ENCODE measurements at regions not wholly inside any gene's neighbourhood (a gene's known extent, or its start where the extent isn't known, plus 50 kb on each side); places are given as distances from the start of the nearest gene placed in this dataset.
"Not testable (repeated sequence)": the region's sequence is repeated elsewhere in the genome, so short reads cannot be mapped to it uniquely, and the experiment has no call there.

DNA sequence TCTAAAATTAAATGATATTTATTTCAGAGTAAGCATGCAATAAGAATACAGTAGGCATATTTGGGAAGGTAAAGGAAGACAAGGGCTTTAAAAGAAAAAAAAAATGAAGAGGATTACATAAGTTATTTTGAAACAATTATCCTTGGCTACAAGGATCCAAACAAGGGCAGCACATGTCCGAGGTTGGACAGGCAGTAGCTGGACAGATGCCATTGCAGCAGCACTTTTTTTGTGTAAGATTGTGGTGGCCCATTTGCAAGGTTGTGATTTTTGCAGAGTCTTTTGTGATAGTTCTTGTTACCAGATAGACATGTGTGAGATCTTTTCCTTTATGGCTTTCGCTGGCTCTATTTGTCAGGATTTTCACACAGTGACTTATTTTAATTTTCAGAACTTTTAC lies 89.4 kb upstream of the COG2 start:
- Histone ChIP-seq H3K4me1 (ENCODE audit: insufficient read depth, low read length) (no peaks in the 10 kb centered on the region), H3K4me2 (ENCODE audit: low read length) (no peak overlapping the region), H3K36me3 (ENCODE audit: insufficient read depth, low read length) (no peaks in the 10 kb centered on the region), H2AFZ (ENCODE audit: low read depth, low read length) (no peak overlapping the region), H3K27ac (ENCODE audit: low read depth, low read length) (no peak overlapping the region), H3K79me2 (ENCODE audit: insufficient read depth, low read length) (no peaks in the 10 kb centered on the region), H3K4me3 (ENCODE audit: insufficient read depth, low read depth, low read length) (no peak overlapping the region), H4K20me1 (ENCODE audit: insufficient read depth, low read length) (no peaks in the 10 kb centered on the region), H3K9ac (ENCODE audit: low read length) (no peak overlapping the region), H3K27me3 (ENCODE audit: insufficient read depth, low read length) (peaks cover 24% of the 10 kb centered on the region), H3K9me3 (ENCODE audit: insufficient read depth, low read depth, low read length) (no peaks in the 10 kb centered on the region)
- FAIRE-seq (no peak), DNase-seq (ENCODE audit: low read depth) (no peak)
- Mint-ChIP-seq H3K27ac (ENCODE audit: unreplicated experiment) (no peak overlapping the region), H3K27me3 (ENCODE audit: low read depth, unreplicated experiment) (peaks cover 9% of the 10 kb centered on the region), H3K4me1 (ENCODE audit: low read depth, unreplicated experiment) (peaks cover 10% of the 10 kb centered on the region), H3K36me3 (ENCODE audit: low read depth, unreplicated experiment) (no peaks in the 10 kb centered on the region), H3K9me3 (ENCODE audit: unreplicated experiment) (peaks cover 3% of the 10 kb centered on the region), H3K4me3 (ENCODE audit: unreplicated experiment) (no peak overlapping the region)
- TF ChIP-seq, protein P1, sequence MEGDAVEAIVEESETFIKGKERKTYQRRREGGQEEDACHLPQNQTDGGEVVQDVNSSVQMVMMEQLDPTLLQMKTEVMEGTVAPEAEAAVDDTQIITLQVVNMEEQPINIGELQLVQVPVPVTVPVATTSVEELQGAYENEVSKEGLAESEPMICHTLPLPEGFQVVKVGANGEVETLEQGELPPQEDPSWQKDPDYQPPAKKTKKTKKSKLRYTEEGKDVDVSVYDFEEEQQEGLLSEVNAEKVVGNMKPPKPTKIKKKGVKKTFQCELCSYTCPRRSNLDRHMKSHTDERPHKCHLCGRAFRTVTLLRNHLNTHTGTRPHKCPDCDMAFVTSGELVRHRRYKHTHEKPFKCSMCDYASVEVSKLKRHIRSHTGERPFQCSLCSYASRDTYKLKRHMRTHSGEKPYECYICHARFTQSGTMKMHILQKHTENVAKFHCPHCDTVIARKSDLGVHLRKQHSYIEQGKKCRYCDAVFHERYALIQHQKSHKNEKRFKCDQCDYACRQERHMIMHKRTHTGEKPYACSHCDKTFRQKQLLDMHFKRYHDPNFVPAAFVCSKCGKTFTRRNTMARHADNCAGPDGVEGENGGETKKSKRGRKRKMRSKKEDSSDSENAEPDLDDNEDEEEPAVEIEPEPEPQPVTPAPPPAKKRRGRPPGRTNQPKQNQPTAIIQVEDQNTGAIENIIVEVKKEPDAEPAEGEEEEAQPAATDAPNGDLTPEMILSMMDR (IDR thresholded peaks at IDR 0.05; ENCODE audit: insufficient read depth, low read depth, low read length), result no peak
- no peak for TF ChIP-seq EZH2 (IDR thresholded peaks at IDR 0.05; ENCODE audit: insufficient read depth, low read length)

DNA sequence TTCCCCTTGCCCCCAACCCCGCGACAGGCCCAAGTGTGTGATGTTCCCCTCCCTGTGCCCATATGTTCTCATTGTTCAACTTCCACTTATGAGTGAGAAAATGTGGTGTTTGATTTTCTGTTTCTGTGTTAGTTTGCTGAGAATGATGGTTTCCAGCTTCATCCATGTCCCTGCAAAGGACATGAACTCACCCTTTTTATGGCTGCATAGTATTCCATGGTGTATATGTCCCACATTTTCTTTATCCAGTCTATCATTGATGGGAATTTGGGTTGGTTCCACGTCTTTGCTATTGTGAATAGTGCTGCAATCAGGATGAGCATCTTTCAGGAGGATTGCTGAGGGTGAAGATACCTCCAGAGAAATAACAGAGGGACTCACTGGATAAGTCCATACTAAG lies 91.3 kb upstream of the COG2 start:
- H4K20me1 ChIP-seq (ENCODE audit: insufficient read depth, low read length); DNase-seq (ENCODE audit: low read depth); H3K36me3 Mint-ChIP-seq (ENCODE audit: low read depth, unreplicated experiment); H3K4me1 ChIP-seq (ENCODE audit: insufficient read depth, low read length); H2AFZ ChIP-seq (ENCODE audit: low read depth, low read length); H3K27me3 Mint-ChIP-seq (ENCODE audit: low read depth, unreplicated experiment); H3K4me3 ChIP-seq (ENCODE audit: insufficient read depth, low read depth, low read length); H3K27ac ChIP-seq (ENCODE audit: low read depth, low read length); H3K9ac ChIP-seq (ENCODE audit: low read length); H3K4me1 Mint-ChIP-seq (ENCODE audit: low read depth, unreplicated experiment); H3K9me3 Mint-ChIP-seq (ENCODE audit: unreplicated experiment); FAIRE-seq; H3K9me3 ChIP-seq (ENCODE audit: insufficient read depth, low read depth, low read length); H3K79me2 ChIP-seq (ENCODE audit: insufficient read depth, low read length); H3K4me3 Mint-ChIP-seq (ENCODE audit: unreplicated experiment); H3K27ac Mint-ChIP-seq (ENCODE audit: unreplicated experiment); H3K4me2 ChIP-seq (ENCODE audit: low read length); H3K36me3 ChIP-seq (ENCODE audit: insufficient read depth, low read length): not testable (repeated sequence)
- H3K27me3 ChIP-seq (ENCODE audit: insufficient read depth, low read length), result peaks cover 37% of the 10 kb centered on the region

DNA sequence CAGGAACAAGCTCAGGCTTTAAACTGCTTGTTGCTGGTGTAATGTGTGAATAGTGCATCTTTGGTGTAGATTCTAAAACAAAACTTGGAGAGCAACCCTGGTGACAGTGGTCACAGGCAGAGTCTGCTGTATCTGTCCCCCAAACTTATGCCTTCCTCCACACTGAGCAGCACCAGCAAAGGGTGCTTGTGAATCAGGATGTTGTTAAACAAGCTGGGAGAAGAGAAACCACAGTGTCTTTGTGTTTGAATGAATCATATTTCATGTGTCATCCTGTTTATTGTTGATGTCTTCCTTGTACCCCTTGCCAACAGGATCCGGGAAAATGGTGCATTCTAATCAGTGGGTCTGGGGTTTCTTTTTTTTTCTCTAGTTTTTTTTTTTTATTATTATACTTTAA lies 91.9 kb upstream of the COG2 start:
- H3K36me3 Mint-ChIP-seq (ENCODE audit: low read depth, unreplicated experiment), result no peaks in the 10 kb centered on the region
- peak overlapping the region; percentile 29 for H3K27ac Mint-ChIP-seq (ENCODE audit: unreplicated experiment)
- H3K4me3 Mint-ChIP-seq (ENCODE audit: unreplicated experiment), result no peak overlapping the region
- H3K4me3 ChIP-seq (ENCODE audit: insufficient read depth, low read depth, low read length), result no peak overlapping the region
- H3K4me1 Mint-ChIP-seq (ENCODE audit: low read depth, unreplicated experiment), result peaks cover 6% of the 10 kb centered on the region
- H3K27me3 ChIP-seq (ENCODE audit: insufficient read depth, low read length), result peaks cover 42% of the 10 kb centered on the region
- no peaks in the 10 kb centered on the region for H3K79me2 ChIP-seq (ENCODE audit: insufficient read depth, low read length)
- H3K9me3 Mint-ChIP-seq (ENCODE audit: unreplicated experiment), result peaks cover 3% of the 10 kb centered on the region
- no peak for TF ChIP-seq EZH2 (IDR thresholded peaks at IDR 0.05; ENCODE audit: insufficient read depth, low read length)
- TF ChIP-seq, protein P1 (IDR thresholded peaks at IDR 0.05; ENCODE audit: insufficient read depth, low read depth, low read length), result no peak
- no peaks in the 10 kb centered on the region for H3K9me3 ChIP-seq (ENCODE audit: insufficient read depth, low read depth, low read length)
- H3K27me3 Mint-ChIP-seq (ENCODE audit: low read depth, unreplicated experiment), result peaks cover 7% of the 10 kb centered on the region
- no peaks in the 10 kb centered on the region for H3K4me1 ChIP-seq (ENCODE audit: insufficient read depth, low read length)
- no peaks in the 10 kb centered on the region for H4K20me1 ChIP-seq (ENCODE audit: insufficient read depth, low read length)
- no peak overlapping the region for H2AFZ ChIP-seq (ENCODE audit: low read depth, low read length)
- DNase-seq (ENCODE audit: low read depth) (peak; percentile 20), FAIRE-seq (no peak)
- H3K27ac ChIP-seq (ENCODE audit: low read depth, low read length), result no peak overlapping the region
- H3K36me3 ChIP-seq (ENCODE audit: insufficient read depth, low read length), result no peaks in the 10 kb centered on the region
- H3K4me2 ChIP-seq (ENCODE audit: low read length), result no peak overlapping the region
- no peak overlapping the region for H3K9ac ChIP-seq (ENCODE audit: low read length)
